GM12878 (cell line): ENCODE measurements at regions not wholly inside any gene's neighbourhood (a gene's known extent, or its start where the extent isn't known, plus 50 kb on each side); places are given as distances from the start of the nearest gene placed in this dataset.

ENCODE experiments used
- ATAC-seq: fragments of 200-7000 bp; cut with Tn5 transposase; 3 replicates; pipeline ENCODE4 v1.9.1; 2020; ENCODE audit warnings: mild to moderate bottlenecking, moderate library complexity
- BruUV-seq: library from RNA; stranded (reverse); fragments of 400-500 nt; replicated peaks from 2 replicates; lab custom pipeline; 2021; lab: Mats Ljungman, UMichigan
- CTCF ChIA-PET: fragments of 300-600 bp; sonication (Branson Sonifier 250); formaldehyde crosslinking; extraction: SDS; loops from one replicate; lab custom pipeline; 2021; ENCODE audit warnings: inconsistent platforms; lab: Yijun Ruan, JAX
- POLR2A ChIA-PET: fragments of 350-600 bp; formaldehyde crosslinking; extraction: SDS; loops from one replicate; lab custom pipeline; 2021; ENCODE audit warnings: inconsistent platforms; lab: Charles Lee
- RAD21 ChIA-PET: fragments of 300-600 bp; sonication (Branson Sonifier 250); formaldehyde crosslinking; loops from one replicate; lab custom pipeline; 2023; ENCODE audit warnings: antibody characterized with exemption; ENCODE audit not compliant: unreplicated experiment; lab: Charles Lee
- SMC1A ChIA-PET: fragments of 300-600 bp; sonication (Branson Sonifier 250); formaldehyde crosslinking; loops from one replicate; lab custom pipeline; 2023; ENCODE audit not compliant: unreplicated experiment, uncharacterized antibody; lab: Charles Lee
- DNase-seq: peaks from one replicate; pipeline ENCODE4 v3.0.0-alpha.2; 2011; ENCODE audit warnings: low read depth, low spot score
- FAIRE-seq: peaks from 3 replicates; lab custom pipeline; 2011; peaks lifted over from hg19 to GRCh38; lab: Jason Lieb, UNC
- H2AFZ ChIP-seq: 2 replicates; pipeline ENCODE4 v1.6.0; 2011; ENCODE audit warnings: low read depth, low read length, control low read depth; ENCODE audit not compliant: control insufficient read depth
- H3K27ac ChIP-seq: 2 replicates; pipeline ENCODE4 v1.5.1; 2011; ENCODE audit warnings: control low read depth; ENCODE audit not compliant: control insufficient read depth, insufficient read depth
- H3K27me3 ChIP-seq, 2 experiments: replicated peaks in 1 of 2; 2 replicates each; pipeline versions ENCODE4 v1.6.0 to v1.6.1; 2011; ENCODE audit warnings: low read length in 1 of 2; ENCODE audit not compliant: control insufficient read depth in 2 of 2, insufficient read depth in 2 of 2
- H3K36me3 ChIP-seq, 2 experiments: 2 replicates each; pipeline ENCODE4 v1.5.1; 2011; ENCODE audit warnings: low read length in 1 of 2; ENCODE audit not compliant: control insufficient read depth in 2 of 2, insufficient read depth in 2 of 2
- H3K4me1 ChIP-seq: 2 replicates; pipeline ENCODE4 v1.6.1; 2011; ENCODE audit warnings: mild to moderate bottlenecking, low read length, moderate library complexity, mixed read lengths; ENCODE audit not compliant: control insufficient read depth, insufficient read depth
- H3K4me2 ChIP-seq: 2 replicates; pipeline ENCODE4 v1.6.0; 2011; ENCODE audit warnings: control low read depth; ENCODE audit not compliant: control insufficient read depth, insufficient read depth
- H3K4me3 ChIP-seq: fragments of 200-600 bp; sonication (generic); 2 replicates; pipeline ENCODE4 v1.5.1; 2016
- H3K79me2 ChIP-seq: 2 replicates; pipeline ENCODE4 v1.6.0; 2011; ENCODE audit warnings: low read length; ENCODE audit not compliant: control insufficient read depth, insufficient read depth
- H3K9ac ChIP-seq: 2 replicates; pipeline ENCODE4 v1.8.0; 2011; ENCODE audit warnings: low read length, control low read depth, mixed read lengths; ENCODE audit not compliant: control insufficient read depth, insufficient read depth
- H3K9me3 ChIP-seq: replicated peaks from 3 replicates; pipeline ENCODE4 v1.5.1; 2011; ENCODE audit warnings: mild to moderate bottlenecking, low read length; ENCODE audit not compliant: control insufficient read depth, insufficient read depth
- H4K20me1 ChIP-seq: 2 replicates; pipeline ENCODE4 v1.6.0; 2011; ENCODE audit not compliant: control insufficient read depth, insufficient read depth
- CBFB ChIP-seq: IDR thresholded peaks from 2 replicates; pipeline ENCODE4 v1.6.1; 2016; ENCODE audit warnings: antibody characterized with exemption, low read depth
- DPF2 ChIP-seq: fragments of 450-650 bp; IDR thresholded peaks from 2 replicates; pipeline ENCODE4 v1.6.1; 2017; ENCODE audit warnings: mild to moderate bottlenecking
- MYB ChIP-seq: fragments of 150-350 bp; IDR thresholded peaks from 2 replicates; pipeline ENCODE4 v1.6.1; 2014; ENCODE audit warnings: mild to moderate bottlenecking, low read depth, low read length, borderline replicate concordance
- PRDM15 ChIP-seq: fragments of 450-650 bp; formaldehyde crosslinking; IDR thresholded peaks from 2 replicates; pipeline ENCODE4 v1.4.0; 2020; ENCODE audit warnings: mild to moderate bottlenecking, moderate library complexity
- SREBF1 ChIP-seq: IDR thresholded peaks from 2 replicates; pipeline ENCODE4 v1.6.1; 2012; ENCODE audit warnings: mild to moderate bottlenecking, low read length
- SREBF2 ChIP-seq: IDR thresholded peaks from 2 replicates; pipeline ENCODE4 v1.6.1; 2012; ENCODE audit warnings: mild to moderate bottlenecking, low read length
- USF2 ChIP-seq: IDR thresholded peaks from 2 replicates; pipeline ENCODE4 v1.6.1; 2011; ENCODE audit warnings: low read depth, low read length, improper control_type of control experiment, borderline replicate concordance
- ZBTB4 ChIP-seq: fragments of 450-650 bp; formaldehyde crosslinking; IDR thresholded peaks from 2 replicates; pipeline ENCODE4 v1.4.0; 2022; ENCODE audit warnings: mild to moderate bottlenecking, moderate library complexity
- WGBS: methylation state at CpG from one replicate; pipeline ENCODE4 v1.1.6; 2016; ENCODE audit warnings: low lambda C conversion rate; ENCODE audit not compliant: insufficient replicate concordance, insufficient coverage; ENCODE audit errors: missing lambda C conversion rate; 5-methylcytosine and 5-hydroxymethylcytosine counted together
- in situ Hi-C: fragments of 300-500 bp; cut with MboI; formaldehyde crosslinking; loops from 9 replicates; pipeline ENCODE4 v1.14.3; 2018; ENCODE audit warnings: mixed read lengths
- intact Hi-C: fragments of 100-400 bp; cut with micrococcal nuclease; formaldehyde crosslinking; loops from one replicate; pipeline ENCODE4 v1.14.2; 2022; ENCODE audit not compliant: unreplicated experiment
- TF ChIP-seq, protein P1 (sequence below): IDR thresholded peaks from 2 replicates; pipeline ENCODE4 v1.6.1; 2011; ENCODE audit warnings: mild to moderate bottlenecking, low read depth, low read length, moderate library complexity; ENCODE audit not compliant: insufficient replicate concordance
- TF ChIP-seq, protein P2 (sequence below): fragments of 450-650 bp; IDR thresholded peaks from 2 replicates; pipeline ENCODE4 v1.6.1; 2017; ENCODE audit warnings: antibody characterized with exemption, mild to moderate bottlenecking, moderate library complexity
- TF ChIP-seq, protein P3 (sequence below): IDR thresholded peaks from 2 replicates; pipeline ENCODE4 v1.6.1; 2012; ENCODE audit warnings: low read depth, low read length, improper control_type of control experiment

- BruUV-seq, result no TSS peak
- no peak for FAIRE-seq
- no peak overlapping the region for H3K4me3 ChIP-seq
- no peaks in the 10 kb centered on the region for H3K9me3 ChIP-seq
- ChIA-PET POLR2A (no interaction called here), CTCF (interaction anchor here (0.6 to 5.0 kb wide), 5 partner anchors 10 to 324 kb away, joined by 3 to 41 read pairs (median 3); no protein-coding TSS in a partner anchor), SMC1A (interaction anchor here (0.6 to 2.2 kb wide), 2 partner anchors 323 to 672 kb away, joined by 3 to 15 read pairs; no protein-coding TSS in a partner anchor), RAD21 (interaction anchor here (2.4 kb wide), 1 partner anchor 324 kb away, joined by 16 read pairs; no protein-coding TSS in a partner anchor)
- H2AFZ ChIP-seq, result no peak overlapping the region
- intact Hi-C loops (loop anchor here (1.0 kb wide), 1 partner anchor 323 kb away; no protein-coding TSS in a partner anchor), in situ Hi-C loops (loop anchor here (5.0 kb wide), 1 partner anchor 324 kb away; no protein-coding TSS in a partner anchor)
- no peak for DNase-seq
- no peak overlapping the region for H3K27ac ChIP-seq
- no peak for ATAC-seq
- H3K4me1 ChIP-seq, result no peaks in the 10 kb centered on the region
- H3K9ac ChIP-seq, result no peak overlapping the region
- H4K20me1 ChIP-seq, result no peaks in the 10 kb centered on the region
- H3K27me3 ChIP-seq, result no peaks in the 10 kb centered on the region
- 0% methylated on average over 1 of the region's 1 CpG for WGBS
- H3K79me2 ChIP-seq, result no peaks in the 10 kb centered on the region
- H3K36me3 ChIP-seq, result no peaks in the 10 kb centered on the region
- no peak overlapping the region for H3K4me2 ChIP-seq
- no peak for TF ChIP-seq SREBF2
- TF ChIP-seq PRDM15 (CRISPR knock-in tag), result no peak
- no peak for TF ChIP-seq CBFB
- TF ChIP-seq, protein P1, sequence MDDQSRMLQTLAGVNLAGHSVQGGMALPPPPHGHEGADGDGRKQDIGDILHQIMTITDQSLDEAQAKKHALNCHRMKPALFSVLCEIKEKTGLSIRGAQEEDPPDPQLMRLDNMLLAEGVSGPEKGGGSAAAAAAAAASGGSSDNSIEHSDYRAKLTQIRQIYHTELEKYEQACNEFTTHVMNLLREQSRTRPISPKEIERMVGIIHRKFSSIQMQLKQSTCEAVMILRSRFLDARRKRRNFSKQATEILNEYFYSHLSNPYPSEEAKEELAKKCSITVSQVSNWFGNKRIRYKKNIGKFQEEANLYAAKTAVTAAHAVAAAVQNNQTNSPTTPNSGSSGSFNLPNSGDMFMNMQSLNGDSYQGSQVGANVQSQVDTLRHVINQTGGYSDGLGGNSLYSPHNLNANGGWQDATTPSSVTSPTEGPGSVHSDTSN, result no peak
- no peak for TF ChIP-seq DPF2
- no peak for TF ChIP-seq ZBTB4 (CRISPR knock-in tag)
- TF ChIP-seq, protein P2, sequence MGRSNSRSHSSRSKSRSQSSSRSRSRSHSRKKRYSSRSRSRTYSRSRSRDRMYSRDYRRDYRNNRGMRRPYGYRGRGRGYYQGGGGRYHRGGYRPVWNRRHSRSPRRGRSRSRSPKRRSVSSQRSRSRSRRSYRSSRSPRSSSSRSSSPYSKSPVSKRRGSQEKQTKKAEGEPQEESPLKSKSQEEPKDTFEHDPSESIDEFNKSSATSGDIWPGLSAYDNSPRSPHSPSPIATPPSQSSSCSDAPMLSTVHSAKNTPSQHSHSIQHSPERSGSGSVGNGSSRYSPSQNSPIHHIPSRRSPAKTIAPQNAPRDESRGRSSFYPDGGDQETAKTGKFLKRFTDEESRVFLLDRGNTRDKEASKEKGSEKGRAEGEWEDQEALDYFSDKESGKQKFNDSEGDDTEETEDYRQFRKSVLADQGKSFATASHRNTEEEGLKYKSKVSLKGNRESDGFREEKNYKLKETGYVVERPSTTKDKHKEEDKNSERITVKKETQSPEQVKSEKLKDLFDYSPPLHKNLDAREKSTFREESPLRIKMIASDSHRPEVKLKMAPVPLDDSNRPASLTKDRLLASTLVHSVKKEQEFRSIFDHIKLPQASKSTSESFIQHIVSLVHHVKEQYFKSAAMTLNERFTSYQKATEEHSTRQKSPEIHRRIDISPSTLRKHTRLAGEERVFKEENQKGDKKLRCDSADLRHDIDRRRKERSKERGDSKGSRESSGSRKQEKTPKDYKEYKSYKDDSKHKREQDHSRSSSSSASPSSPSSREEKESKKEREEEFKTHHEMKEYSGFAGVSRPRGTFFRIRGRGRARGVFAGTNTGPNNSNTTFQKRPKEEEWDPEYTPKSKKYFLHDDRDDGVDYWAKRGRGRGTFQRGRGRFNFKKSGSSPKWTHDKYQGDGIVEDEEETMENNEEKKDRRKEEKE, result no peak
- TF ChIP-seq SREBF1, result no peak
- TF ChIP-seq, protein P3, sequence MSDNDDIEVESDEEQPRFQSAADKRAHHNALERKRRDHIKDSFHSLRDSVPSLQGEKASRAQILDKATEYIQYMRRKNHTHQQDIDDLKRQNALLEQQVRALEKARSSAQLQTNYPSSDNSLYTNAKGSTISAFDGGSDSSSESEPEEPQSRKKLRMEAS, result no peak
- no peak for TF ChIP-seq MYB
- no peak for TF ChIP-seq USF2
These were observed 116.9 kb downstream of the TANC2 start for GRCh38 chr17:63082952-63083351.
